ENCODE measurements at regions not wholly inside any gene's neighbourhood (a gene's known extent, or its start where the extent isn't known, plus 50 kb on each side); places are given as distances from the start of the nearest gene placed in this dataset.

DNA sequence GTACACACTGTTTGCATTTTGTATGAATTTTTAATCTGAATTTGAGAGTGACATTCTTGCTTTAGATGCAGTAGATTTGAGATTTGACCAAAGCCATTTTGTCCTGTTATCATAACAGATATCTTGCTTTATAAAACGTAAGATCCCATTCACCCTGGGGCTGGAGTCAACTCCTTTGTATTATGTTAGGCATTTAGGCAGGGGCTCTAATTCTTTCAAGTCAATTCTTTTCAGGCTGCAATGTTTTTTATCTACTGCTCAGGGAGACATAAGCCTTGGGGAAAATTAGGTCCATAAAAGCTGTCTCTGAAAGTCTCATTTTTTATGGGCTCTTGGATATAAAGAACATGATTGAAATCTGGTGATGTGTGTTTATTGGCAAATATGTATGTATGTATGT, 53.0 kb upstream of the CADPS start:
- 0% methylated on average over 1 of the region's 1 CpG for WGBS (ENCODE audit: low lambda C conversion rate)
- ChIA-PET POLR2A (no interaction called here), CTCF (ENCODE audit: low intra/inter-chr PET ratio, low total read pairs) (no interaction called here)
- Histone ChIP-seq H3K79me2 (ENCODE audit: insufficient read depth, low read length) (no peaks in the 10 kb centered on the region), H3K36me3 (replicated peaks in 1 of 2; ENCODE audit: control insufficient read depth in 1 of 2, insufficient read depth in 2 of 2, low read length in 2 of 2) (no peaks in the 10 kb centered on the region), H4K20me1 (ENCODE audit: insufficient read depth, low read length) (no peaks in the 10 kb centered on the region), H3K27me3 (ENCODE audit: control insufficient read depth in 1 of 2, insufficient read depth in 2 of 2, low read length in 2 of 2) (no peaks in the 10 kb centered on the region), H3K4me1 (ENCODE audit: insufficient read depth, low read length) (no peaks in the 10 kb centered on the region), H3K4me3 (replicated peaks in 1 of 3; ENCODE audit: insufficient read depth in 1 of 3, low read depth in 2 of 3, low read length in 3 of 3) (no peak overlapping the region), H2AFZ (ENCODE audit: low read length) (no peak overlapping the region), H3K9ac (ENCODE audit: insufficient read depth, low read depth, low read length) (no peak overlapping the region), H3K27ac (ENCODE audit: extremely low read length, insufficient read depth, low read length) (no peak overlapping the region), H3K9me3 (ENCODE audit: low read length) (no peaks in the 10 kb centered on the region), H3K4me2 (ENCODE audit: low read depth, low read length) (no peak overlapping the region)
- in situ Hi-C loops (cut with HindIII; ENCODE audit: extremely low pct_ligation_motif_present, low pct_unique_long_range_greater_than_20kb) (no loop called here), intact Hi-C loops (cut with micrococcal nuclease; ENCODE audit: unreplicated experiment) (no loop called here)
- no TSS peak for BruUV-seq (replicated peaks)
- ATAC-seq (no peak), FAIRE-seq (no peak), DNase-seq (ENCODE audit: low spot score) (no peak)
- TF ChIP-seq CBX2 (IDR thresholded peaks at IDR 0.05; ENCODE audit: low read depth, low read length) = no peak
- no peak for TF ChIP-seq CBX2 (CRISPR knock-in tag; IDR thresholded peaks at IDR 0.05; ENCODE audit: low read depth)
- TF ChIP-seq NCOA5 (CRISPR knock-in tag; IDR thresholded peaks at IDR 0.05) = no peak
- no peak for TF ChIP-seq ZNF773 (CRISPR knock-in tag; IDR thresholded peaks at IDR 0.05; ENCODE audit: borderline replicate concordance)
- no peak for TF ChIP-seq TP53 (CRISPR knock-in tag; conservative IDR thresholded peaks at IDR 0.05)
- TF ChIP-seq, protein P1, sequence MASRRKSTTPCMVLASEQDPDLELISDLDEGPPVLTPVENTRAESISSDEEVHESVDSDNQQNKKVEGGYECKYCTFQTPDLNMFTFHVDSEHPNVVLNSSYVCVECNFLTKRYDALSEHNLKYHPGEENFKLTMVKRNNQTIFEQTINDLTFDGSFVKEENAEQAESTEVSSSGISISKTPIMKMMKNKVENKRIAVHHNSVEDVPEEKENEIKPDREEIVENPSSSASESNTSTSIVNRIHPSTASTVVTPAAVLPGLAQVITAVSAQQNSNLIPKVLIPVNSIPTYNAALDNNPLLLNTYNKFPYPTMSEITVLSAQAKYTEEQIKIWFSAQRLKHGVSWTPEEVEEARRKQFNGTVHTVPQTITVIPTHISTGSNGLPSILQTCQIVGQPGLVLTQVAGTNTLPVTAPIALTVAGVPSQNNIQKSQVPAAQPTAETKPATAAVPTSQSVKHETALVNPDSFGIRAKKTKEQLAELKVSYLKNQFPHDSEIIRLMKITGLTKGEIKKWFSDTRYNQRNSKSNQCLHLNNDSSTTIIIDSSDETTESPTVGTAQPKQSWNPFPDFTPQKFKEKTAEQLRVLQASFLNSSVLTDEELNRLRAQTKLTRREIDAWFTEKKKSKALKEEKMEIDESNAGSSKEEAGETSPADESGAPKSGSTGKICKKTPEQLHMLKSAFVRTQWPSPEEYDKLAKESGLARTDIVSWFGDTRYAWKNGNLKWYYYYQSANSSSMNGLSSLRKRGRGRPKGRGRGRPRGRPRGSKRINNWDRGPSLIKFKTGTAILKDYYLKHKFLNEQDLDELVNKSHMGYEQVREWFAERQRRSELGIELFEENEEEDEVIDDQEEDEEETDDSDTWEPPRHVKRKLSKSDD (CRISPR knock-in tag; IDR thresholded peaks at IDR 0.05; ENCODE audit: low read depth) = no peak
- TF ChIP-seq, protein P2, sequence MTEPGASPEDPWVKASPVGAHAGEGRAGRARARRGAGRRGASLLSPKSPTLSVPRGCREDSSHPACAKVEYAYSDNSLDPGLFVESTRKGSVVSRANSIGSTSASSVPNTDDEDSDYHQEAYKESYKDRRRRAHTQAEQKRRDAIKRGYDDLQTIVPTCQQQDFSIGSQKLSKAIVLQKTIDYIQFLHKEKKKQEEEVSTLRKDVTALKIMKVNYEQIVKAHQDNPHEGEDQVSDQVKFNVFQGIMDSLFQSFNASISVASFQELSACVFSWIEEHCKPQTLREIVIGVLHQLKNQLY (CRISPR knock-in tag; IDR thresholded peaks at IDR 0.05) = no peak
- no peak for TF ChIP-seq ZNF546 (CRISPR knock-in tag; conservative IDR thresholded peaks at IDR 0.05)
- no peak for TF ChIP-seq SPEN (CRISPR knock-in tag; IDR thresholded peaks at IDR 0.05; ENCODE audit: low read depth)
- no peak for TF ChIP-seq ZFP62 (CRISPR knock-in tag; IDR thresholded peaks at IDR 0.05)
- TF ChIP-seq, protein P3, sequence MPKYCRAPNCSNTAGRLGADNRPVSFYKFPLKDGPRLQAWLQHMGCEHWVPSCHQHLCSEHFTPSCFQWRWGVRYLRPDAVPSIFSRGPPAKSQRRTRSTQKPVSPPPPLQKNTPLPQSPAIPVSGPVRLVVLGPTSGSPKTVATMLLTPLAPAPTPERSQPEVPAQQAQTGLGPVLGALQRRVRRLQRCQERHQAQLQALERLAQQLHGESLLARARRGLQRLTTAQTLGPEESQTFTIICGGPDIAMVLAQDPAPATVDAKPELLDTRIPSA (CRISPR knock-in tag; IDR thresholded peaks at IDR 0.05; ENCODE audit: borderline replicate concordance) = no peak
- TF ChIP-seq, protein P4, sequence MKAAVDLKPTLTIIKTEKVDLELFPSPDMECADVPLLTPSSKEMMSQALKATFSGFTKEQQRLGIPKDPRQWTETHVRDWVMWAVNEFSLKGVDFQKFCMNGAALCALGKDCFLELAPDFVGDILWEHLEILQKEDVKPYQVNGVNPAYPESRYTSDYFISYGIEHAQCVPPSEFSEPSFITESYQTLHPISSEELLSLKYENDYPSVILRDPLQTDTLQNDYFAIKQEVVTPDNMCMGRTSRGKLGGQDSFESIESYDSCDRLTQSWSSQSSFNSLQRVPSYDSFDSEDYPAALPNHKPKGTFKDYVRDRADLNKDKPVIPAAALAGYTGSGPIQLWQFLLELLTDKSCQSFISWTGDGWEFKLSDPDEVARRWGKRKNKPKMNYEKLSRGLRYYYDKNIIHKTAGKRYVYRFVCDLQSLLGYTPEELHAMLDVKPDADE (CRISPR knock-in tag; IDR thresholded peaks at IDR 0.05) = no peak
- TF ChIP-seq, protein P5, sequence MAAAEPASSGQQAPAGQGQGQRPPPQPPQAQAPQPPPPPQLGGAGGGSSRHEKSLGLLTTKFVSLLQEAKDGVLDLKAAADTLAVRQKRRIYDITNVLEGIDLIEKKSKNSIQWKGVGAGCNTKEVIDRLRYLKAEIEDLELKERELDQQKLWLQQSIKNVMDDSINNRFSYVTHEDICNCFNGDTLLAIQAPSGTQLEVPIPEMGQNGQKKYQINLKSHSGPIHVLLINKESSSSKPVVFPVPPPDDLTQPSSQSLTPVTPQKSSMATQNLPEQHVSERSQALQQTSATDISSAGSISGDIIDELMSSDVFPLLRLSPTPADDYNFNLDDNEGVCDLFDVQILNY (CRISPR knock-in tag; conservative IDR thresholded peaks at IDR 0.05) = no peak
- TF ChIP-seq EED (CRISPR knock-in tag; IDR thresholded peaks at IDR 0.05) = no peak
- no peak for TF ChIP-seq MEF2D (CRISPR knock-in tag; IDR thresholded peaks at IDR 0.05)
- no peak for TF ChIP-seq SETDB1 (CRISPR knock-in tag; IDR thresholded peaks at IDR 0.05; ENCODE audit: borderline replicate concordance)
- TF ChIP-seq ZNF12 (CRISPR knock-in tag; IDR thresholded peaks at IDR 0.05) = no peak
- no peak for TF ChIP-seq NCOR1 (IDR thresholded peaks at IDR 0.05; ENCODE audit: borderline replicate concordance, low read length)
- no peak for TF ChIP-seq MED8 (CRISPR knock-in tag; IDR thresholded peaks at IDR 0.05; ENCODE audit: insufficient replicate concordance)
- no peak for TF ChIP-seq SMAD1 (CRISPR knock-in tag; IDR thresholded peaks at IDR 0.05; ENCODE audit: borderline replicate concordance, low read depth)
- no peak for TF ChIP-seq FOXC1 (CRISPR knock-in tag; IDR thresholded peaks at IDR 0.05; ENCODE audit: borderline replicate concordance)
